HG02884 (cell line): ENCODE measurements at regions not wholly inside any gene's neighbourhood (a gene's known extent, or its start where the extent isn't known, plus 50 kb on each side); places are given as distances from the start of the nearest gene placed in this dataset.
"Not testable (repeated sequence)": the region's sequence is repeated elsewhere in the genome, so short reads cannot be mapped to it uniquely, and the experiment has no call there.

Experiments used
- ATAC-seq: cut with Tn5 transposase; IDR thresholded peaks from one replicate; pipeline ENCODE4 v1.9.1; 2021; ENCODE audit warnings: mild to moderate bottlenecking, moderate library complexity; ENCODE audit not compliant: unreplicated experiment

DNA sequence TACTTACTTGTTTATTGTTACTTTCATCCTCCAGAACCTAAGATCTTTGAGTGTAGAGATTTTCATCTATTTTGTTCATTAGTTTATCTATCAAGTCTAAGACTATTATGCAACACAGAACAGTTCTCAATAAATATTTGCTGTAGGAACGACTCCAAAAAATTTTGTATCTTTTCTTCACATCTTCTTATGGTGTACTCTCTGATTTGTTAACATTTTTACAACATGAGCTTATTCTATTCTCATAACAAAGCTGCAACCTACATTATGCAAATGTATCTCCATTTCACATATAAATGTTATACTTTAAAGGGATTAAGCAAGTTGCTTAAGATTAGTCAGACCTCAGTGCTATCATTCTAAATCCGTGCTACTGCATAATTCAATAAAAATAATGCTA is 514.2 kb upstream of the ZP4 start:
- ATAC-seq: no peak

DNA sequence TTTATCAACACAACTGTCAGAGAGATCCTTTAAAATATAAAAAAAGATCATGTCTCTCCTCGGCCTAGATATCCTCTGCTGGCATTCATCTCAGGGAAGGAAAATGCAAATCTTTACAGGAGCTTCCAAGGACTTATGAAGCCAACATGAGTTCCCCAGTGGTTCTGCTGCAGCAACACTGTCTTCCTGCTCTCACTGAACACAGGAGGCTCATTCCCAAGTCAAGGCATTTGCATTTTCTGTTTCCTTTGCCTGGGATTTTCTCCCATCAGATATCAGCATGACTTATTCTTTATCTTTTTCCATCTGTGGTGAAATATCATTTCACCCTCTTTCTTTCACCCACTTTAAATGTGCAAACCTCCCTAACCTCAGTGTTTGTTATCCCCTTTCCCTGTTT is 513.8 kb upstream of the ZP4 start:
- no peak for ATAC-seq

DNA sequence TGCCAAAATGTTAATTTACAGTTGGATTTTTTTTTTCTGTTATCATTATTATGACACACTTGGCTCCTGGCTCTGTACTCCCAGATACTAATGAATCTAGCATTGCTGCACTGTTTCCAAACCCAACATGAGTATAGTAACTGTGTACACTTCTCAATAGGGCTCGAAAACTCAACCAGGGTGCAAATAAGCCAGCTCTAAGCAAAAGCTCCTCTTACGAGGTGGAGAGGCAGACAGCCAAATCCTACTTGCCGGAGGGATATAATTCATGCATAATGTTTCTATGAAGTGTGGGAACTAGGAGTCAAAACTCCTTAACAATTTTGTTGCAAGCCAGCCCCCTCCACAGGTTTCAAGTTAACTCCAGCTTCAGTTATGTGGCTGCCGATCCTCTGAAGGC is 510.4 kb upstream of the ZP4 start:
- ATAC-seq: no peak

DNA sequence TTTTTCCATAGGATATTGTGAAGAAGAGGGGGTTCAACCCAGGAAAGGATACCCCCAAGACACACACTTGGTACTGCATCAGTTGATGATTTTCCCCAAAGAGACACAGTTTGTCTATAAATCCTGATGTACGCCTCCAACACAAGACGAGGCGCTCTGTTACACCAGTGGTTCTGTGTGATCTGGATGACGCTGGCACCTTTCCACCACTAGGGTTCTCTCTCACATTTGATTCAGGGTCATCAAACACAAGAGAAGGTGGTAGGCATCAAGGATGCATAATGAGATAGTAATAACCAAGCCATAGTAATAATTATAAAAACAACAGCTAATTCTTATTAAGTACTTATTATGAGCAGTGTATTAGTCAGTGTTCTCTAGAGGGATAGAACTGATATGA is 508.8 kb upstream of the ZP4 start:
- ATAC-seq: no peak

DNA sequence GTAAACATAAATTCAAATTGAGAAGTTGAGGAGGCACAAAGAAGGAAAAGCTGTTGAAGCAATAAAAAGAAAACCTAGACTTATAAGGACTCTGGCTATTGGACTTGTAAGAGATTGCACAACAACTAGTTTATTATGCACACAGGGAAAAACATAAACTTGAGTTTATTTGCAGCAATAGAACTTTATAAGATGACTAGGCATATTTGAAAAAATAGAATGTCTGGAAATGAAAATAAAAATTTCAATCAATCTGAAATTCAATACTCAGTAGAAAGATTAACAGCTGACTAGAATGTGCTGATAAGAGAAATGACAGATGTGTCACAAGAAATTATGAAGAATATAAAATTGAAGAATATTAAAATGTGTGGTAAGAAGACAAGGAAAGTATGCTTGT is 505.4 kb upstream of the ZP4 start:
- no peak for ATAC-seq

DNA sequence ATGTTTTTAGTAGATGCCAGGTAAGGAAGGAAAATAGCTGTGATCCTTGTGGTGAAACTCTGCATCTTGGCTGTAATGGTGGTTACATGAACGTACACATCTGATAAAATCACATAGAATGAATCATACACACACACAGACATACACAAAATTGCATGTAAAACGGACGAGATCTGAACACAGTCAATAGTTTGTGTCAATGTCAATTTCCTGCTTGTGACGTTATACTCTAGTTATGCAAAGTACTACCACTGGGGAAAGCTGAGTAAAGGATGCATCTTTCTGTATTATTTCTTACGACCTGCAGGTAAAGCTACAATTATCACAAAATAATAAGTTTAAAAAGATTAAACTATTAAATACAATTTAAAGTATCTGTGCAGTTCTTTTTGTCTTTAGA is 493.7 kb upstream of the ZP4 start:
- ATAC-seq: no peak

DNA sequence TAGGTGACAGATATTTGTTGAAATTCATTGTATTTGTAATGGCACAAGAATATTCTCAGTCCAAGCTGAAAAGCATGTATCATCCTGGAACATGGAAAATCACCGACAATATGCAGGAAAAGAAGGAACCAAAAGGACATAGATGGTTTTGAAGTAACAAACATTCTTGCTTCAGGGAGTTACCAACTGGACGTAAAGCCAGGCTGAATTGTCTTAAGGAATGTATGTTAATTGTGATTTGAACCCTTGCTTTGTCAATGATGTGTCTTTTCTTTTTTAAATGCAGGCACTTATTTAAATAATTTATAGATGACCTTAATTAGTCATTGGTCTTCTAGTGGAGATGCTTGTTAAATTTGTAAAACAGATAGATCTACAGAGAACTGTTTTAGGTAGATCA is 489.4 kb upstream of the ZP4 start:
- ATAC-seq: no peak

DNA sequence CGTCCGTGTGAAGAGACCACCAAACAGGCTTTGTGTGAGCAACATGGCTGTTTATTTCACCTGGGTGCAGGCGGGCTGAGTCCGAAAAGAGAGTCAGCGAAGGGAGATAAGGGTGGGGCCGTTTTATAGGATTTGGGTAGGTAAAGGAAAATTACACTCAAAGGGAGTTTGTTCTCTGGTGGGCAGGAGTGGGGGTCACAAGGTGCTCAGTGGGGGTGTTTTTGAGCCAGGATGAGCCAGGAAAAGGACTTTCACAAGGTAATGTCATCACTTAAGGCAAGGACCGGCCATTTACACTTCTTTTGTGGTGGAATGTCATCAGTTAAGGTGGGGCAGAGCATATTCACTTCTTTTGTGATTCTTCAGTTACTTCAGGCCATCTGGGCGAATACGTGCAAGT is 488.7 kb upstream of the ZP4 start:
- not testable (repeated sequence) for ATAC-seq

DNA sequence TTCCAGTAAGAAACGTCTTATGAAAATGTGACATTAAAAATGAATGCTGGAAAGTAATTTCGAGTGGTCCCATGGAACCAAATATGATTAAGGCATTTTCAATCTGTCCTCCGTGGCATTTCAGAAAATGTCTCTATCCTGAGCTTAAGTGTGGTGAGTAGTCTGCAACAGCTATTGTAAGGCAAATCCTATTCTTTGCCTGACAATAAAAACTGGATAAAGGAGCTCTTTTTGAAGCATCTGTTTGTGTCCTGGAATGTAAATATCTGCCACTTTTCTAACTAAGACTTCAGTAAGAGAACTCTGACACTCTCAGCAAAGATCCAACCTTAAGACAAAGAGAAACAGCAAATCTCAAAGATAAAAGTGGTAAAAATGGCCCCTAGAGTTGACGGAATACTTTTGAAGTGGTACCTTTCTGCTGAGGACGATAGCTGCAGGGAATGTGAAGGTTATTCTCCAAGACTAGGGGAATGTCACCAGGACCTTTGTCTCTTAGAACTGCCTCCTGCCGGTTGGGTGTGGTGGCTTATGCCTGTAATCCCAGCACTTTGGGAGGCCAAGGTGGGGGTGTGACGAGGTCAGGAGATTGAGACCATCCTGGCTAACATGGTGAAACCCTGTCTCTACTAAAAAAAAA is 486.7 kb upstream of the ZP4 start:
- no peak for ATAC-seq

DNA sequence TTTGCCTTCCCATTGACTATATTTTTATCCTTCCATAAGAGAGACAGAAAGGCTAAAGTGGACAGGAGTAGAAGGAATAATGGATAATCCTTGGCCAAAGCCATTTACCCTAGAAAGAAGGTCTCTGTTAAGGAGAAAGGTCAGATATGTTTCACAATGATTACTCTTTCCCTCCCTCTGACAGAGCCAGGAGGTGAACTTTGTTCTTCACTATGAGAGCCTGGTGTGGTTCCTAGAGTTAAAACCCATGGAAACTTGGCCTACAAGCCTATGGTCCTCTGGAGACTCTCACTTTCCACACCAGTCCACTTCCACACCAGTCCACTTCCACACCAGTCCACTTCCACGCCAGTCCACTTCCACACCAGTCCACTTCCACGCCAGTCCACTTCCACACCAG is 479.9 kb upstream of the ZP4 start:
- ATAC-seq: no peak

DNA sequence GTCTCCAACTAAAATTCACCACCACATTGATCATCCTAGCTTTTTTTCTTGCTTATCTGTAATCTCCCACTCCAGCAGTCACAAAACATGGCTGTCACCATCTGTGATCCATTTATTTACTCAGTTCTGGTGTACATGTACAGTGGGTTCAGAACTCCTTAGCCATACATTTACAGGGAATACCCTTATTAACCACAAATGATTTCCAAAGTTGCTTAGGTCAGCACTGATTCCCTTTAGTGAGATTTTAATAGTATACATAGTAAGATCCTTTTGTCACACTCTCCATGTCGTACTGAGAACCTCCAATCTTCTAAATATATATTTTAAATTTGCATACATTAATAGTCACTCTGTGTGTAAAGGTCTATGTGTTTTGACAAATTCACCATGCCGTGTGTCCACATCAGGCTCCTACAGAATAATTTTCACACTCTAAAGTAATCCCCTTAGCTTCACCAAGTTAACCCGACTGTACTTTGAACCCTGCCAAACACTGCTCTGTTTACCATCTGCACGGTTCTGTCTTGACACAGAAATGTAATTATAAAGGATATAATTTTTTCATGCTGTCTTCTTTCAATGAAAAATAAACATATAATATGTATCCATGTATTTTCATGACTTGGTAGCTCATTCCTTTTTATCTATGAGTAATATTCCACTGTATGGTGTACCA is 473.6 kb upstream of the ZP4 start:
- ATAC-seq: no peak

DNA sequence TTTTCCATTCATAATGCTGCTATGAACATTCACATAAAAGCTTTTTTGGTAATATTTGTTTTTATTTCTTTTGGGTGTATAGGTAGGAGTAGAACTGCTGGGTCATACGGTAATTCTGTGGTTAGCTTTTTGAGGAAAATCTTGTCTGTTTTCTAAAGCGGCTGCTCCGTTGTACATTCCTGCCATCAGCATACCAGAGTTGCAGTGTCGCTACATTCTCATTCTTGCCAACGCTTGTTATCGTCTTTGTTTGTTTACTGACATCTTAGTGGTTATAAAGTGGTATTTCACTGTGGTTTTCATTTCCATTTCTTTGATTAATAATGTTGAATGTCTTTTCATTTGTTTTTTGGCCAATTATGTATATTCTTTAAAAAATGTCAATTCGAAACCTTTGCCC is 469.8 kb upstream of the ZP4 start:
- no peak for ATAC-seq

DNA sequence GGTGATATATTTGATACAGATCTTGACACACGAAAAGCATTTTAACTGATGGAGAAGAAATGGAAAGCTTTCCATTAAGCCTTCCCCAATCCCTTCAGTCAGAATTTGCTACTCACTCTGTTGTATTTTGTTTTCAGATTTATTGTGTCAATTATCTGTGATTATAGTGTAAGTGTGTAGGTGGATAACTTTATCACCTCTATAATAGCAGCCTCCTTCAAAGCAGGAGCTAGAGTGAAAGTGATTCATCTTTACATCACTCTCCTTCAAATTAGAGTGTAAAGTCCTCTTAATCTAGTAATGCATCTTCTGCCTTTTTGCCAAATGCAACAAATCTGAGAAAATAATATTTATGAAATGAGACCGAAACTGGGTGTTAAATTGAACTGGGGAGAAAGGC is 459.7 kb upstream of the ZP4 start:
- no peak for ATAC-seq

DNA sequence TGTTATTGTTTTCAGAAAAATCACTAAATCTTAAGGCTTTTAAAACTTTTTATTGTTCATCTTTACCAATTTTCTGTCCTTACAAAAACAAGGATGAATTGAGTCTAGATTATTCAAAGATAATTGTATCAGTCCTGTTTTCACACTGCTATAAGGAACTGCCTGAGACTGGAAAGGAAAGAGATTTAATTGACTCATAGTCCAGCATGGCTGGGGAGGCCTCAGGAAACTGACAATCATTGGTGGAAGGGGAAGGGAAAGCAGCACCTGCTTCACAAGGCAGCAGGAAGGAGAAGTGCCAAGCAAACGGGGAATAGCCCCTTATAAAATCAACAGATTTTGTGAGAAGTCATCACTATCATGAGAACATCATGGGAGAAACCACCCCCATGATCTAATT is 455.6 kb upstream of the ZP4 start:
- ATAC-seq: no peak

DNA sequence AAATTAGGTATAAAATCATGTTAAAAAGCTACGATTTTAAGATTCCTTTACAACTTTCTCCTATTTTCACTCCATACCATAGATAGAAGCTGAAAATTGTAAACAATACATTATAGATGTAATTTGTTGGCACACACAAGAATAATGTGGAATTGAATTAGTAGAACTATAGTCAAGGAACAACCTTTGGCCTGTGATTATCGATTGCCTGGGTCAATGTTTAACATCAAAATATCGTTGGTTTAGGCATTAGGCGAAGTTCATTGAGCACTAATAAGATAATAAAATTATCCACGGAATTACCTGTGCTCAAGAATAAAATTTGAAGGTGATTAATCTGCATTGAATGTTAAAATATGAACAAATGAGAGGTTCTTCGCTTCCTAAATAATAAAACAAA is 455.1 kb upstream of the ZP4 start:
- no peak for ATAC-seq

DNA sequence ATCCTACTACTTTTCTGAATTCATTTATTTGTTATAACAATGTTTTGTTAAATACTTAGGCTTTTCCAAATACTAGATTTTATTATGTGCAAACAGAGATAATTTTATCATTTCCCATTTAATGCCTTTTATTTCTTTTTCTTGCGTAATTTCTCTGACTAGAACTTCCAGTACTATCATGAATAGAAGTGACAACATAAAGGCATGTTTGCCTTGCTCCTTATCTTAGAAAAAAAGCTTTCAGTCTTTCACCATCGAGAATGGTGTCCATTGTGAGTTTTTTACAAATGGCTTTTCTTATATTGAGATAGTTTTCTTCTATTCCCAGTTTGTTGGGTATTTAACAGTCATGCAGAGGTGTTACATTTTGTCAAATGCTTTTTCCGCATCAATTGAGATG is 453.1 kb upstream of the ZP4 start:
- no peak for ATAC-seq

DNA sequence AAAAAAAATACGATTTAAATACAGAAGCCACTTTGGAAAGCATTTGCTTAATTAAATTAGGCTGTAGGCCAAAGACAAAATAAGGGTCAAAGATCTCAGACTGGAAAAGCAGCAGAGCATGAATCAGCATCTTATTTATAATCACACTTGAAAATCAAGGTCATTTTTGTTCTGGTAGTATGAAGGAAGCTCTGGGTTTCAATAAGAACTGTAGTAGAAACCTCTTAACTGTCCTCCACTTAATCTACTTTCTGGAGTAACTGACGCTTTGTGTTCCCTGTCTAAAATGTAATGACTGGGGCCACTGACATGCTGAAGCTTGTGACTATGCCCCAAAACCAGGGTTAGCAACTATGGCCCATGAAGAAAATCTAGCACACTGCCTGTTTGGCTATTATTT is 450.7 kb upstream of the ZP4 start:
- ATAC-seq: no peak

DNA sequence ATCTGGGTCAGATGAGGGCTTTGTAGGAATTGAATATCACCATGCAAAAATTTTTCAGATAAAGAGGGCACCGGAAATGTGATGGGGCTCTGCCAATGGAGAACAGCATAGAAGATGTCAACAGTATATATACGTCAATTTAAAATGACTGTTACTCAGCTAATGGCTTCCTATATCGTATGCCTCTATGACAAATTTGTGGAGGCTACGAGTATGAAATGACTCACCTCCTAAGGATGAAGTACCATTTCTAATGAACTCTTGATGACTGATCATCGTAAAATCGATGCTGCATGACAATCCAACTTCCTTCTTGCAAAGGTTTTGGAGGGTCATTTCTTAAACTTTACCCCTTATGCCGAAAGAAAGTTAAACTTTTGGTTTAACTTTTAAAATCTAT is 450.3 kb upstream of the ZP4 start:
- no peak for ATAC-seq

DNA sequence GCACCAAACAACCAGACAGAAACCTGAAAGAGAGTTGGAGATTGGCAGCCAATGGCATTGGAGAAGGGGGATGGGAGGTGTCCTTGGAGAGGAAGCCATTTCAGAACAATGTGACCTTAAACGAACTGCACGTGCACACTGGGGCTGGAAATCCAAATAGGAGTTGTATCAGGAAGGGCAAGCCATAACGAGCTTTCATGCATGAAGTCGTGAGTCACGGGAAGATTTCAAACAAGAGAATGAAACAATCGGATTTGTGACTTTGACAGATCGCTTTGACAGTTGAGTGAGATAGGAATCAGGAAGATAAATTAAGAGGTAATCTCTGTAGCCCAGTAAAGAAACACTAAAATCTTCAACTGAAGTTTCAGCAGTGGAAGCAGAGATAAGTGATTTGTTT is 445.8 kb upstream of the ZP4 start:
- no peak for ATAC-seq

DNA sequence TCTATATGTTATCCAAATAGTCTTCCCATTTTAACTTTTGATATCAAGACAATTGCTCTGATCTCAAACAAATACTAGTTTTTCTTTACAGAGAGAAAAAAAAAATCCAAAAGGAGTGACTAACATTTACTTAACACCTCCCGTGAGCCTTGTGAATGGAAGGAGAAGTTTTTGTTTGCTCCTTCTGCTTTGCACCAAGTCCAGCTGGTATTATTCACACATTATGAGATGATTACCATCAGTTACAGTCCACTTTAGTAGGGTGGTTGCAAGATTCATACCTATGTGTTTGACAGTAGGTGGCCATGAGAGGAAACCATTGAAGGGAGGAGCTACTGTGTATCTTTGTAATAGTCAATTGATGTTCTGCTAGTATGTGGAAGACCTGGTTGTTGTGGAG is 443.4 kb upstream of the ZP4 start:
- ATAC-seq: no peak

DNA sequence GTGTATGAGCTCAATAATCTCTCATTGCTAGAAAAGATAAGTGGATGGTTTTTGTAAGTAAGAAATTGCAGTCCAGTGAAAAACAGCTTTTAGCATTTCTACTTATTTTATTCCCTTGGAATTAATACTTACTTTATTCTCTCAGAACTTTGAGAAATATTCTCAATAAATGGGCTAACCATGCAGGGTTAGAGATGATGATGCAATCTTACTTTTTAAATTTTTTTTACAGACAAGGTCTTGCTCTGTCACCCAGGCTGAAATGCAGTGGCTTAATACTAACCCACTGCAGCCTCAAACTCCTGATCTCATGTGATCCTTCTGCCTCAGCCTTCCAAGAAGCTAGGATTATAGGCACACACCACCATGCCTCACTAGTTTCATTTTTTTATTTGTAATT is 440.8 kb upstream of the ZP4 start:
- no peak for ATAC-seq

DNA sequence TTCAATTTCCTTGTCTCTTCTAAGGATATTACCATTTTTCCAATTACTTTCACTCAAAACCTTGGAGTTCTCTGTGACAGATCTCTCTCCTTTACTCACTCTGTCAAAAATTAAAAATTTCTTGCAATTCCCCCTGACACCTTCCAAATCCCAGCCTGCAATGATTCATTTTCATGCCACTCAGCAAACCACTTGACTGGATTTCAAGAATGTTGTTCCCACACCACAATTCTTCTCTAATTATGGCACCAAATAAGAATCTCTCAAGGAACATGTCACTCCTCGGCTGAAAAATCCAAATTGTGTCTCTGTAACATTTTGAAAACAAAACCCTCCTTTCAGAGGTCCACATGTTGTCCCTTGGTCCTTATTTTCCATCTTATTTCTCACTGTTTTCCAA is 438.9 kb upstream of the ZP4 start:
- no peak for ATAC-seq

DNA sequence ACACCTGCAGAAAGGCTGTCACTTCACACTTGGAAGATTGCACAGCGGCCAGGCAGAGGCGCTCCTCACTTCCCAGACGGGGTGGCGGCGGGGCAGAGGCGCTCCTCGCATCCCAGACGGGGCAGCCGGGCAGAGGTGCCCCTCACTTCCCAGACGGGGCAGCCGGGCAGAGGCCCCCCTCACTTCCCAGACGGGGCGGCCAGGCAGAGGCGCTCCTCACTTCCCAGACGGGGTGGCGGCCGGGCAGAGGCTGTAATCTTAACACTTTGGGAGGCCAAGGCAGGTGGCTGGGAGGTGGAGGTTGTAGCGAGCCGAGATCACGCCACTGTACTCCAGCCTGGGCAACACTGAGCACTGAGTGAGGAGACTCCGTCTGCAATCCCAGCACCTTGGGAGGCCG is 436.3 kb upstream of the ZP4 start:
- ATAC-seq: not testable (repeated sequence)
